Hepatocyte (in vitro differentiated cells): ENCODE measurements at regions not wholly inside any gene's neighbourhood (a gene's known extent, or its start where the extent isn't known, plus 50 kb on each side); places are given as distances from the start of the nearest gene placed in this dataset.

Source experiments
- CTCF ChIP-seq: fragments of 200-600 bp; sonication (generic); IDR thresholded peaks from 2 replicates; pipeline ENCODE4 v1.5.1; 2016; ENCODE audit warnings: antibody characterized with exemption, mild to moderate bottlenecking; ENCODE audit not compliant: poor library complexity
- EZH2phosphoT487 ChIP-seq: fragments of 200-600 bp; sonication (generic); IDR thresholded peaks from one replicate; pipeline ENCODE4 v1.6.1; 2018; ENCODE audit warnings: antibody characterized with exemption, mild to moderate bottlenecking, low read depth, moderate library complexity; ENCODE audit not compliant: unreplicated experiment, severe bottlenecking

DNA sequence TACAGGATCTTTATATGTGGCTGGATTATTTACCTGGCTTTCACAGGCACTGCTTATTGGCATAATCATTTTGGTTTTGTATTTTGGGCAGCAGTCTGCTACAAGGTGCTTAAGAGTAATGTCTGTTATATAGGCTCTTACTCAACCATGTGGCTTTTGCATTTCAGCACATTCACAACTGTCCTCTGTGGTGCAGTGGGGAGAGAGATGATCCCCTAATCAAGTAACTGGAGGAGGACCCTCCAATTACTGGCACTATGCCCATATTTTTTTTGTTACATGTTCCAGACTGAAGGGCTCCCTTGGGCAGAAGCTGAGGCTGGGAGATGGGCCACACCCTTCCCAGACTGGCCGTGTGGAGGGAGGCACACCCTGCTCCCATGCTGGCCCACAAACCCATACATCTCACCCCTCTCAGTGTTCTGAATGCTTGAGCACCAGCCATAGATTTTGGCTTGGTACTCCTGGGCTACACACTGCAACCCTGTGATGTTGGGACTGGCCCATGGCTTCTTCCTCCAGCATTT is 173.5 kb downstream of the FAM174A start:
- no peak for TF ChIP-seq CTCF
- no peak for TF ChIP-seq EZH2phosphoT487
